Lower leg skin (tissue), 4 donors: ENCODE measurements at regions not wholly inside any gene's neighbourhood (a gene's known extent, or its start where the extent isn't known, plus 50 kb on each side); places are given as distances from the start of the nearest gene placed in this dataset.

Experiments used
- DNase-seq, 2 donors: peaks; one replicate each; pipeline ENCODE4 v3.0.0-alpha.2; 2019; ENCODE audit warnings: low spot score in 2 of 2
- H3K4me3 ChIP-seq: fragments of 200-600 bp; sonication (generic); 2 replicates; pipeline ENCODE4 v1.5.1; 2017; ENCODE audit warnings: mild to moderate bottlenecking, low read depth; ENCODE audit not compliant: poor library complexity, severe bottlenecking
- POLR2A ChIP-seq, 2 donors: fragments of 450-650 bp; IDR thresholded peaks; one replicate each; pipeline ENCODE4 v1.6.1; 2016 to 2017; ENCODE audit warnings: antibody characterized with exemption in 2 of 2, mild to moderate bottlenecking in 1 of 2, moderate library complexity in 1 of 2
- WGBS, 2 donors: methylation state at CpG; one replicate each; pipeline ENCODE4 v1.1.5; 2018; 5-methylcytosine and 5-hydroxymethylcytosine counted together
- intact Hi-C: fragments of 100-400 bp; cut with DNase I; formaldehyde crosslinking; loops from one replicate; pipeline ENCODE4 v1.15.0; 2023; ENCODE audit warnings: low total_unique reads
- TF ChIP-seq, protein P1 (sequence below), 3 donors: fragments of 450-650 bp; IDR thresholded peaks; one replicate each; pipeline ENCODE4 v1.5.1; 2016; ENCODE audit warnings: antibody characterized with exemption in 3 of 3, mild to moderate bottlenecking in 3 of 3, moderate library complexity in 2 of 3

DNA sequence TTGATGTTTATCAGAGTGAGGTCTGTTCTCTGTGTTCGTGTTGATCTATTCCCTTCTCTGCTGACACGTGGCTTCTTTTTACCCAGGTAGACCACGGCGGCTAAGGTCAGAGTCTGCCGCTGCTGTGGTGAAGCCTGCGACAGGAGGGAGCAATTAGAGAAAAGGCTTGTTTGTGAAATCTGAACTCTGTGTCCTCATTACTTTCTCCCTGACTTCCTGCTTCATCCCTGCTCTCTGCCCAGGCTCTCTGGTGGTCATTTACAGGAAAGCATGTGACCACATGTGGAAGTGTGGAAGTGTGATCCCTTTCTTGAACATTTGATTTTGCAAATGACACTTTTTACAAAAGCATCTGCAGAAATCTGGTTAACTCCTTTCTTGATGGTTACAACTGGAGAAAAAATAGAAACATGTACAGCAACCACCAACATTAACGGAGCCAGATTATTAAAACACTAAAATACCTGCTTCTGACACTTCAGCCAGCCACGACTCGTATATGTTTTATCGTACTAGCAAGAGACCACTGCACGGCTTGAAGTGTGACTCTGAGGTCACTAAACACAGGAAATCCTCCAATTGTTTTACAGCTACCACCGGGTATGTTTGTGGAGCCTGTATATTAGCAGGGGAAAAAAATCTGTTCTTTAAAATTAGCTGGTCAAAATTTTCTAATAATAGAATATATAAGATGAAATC is 388.6 kb upstream of the TMPO start:
- WGBS, 2 donors = 33 to 46% methylated on average over 12 of the region's 12 CpGs
- no peak for DNase-seq
- TF ChIP-seq POLR2A (IDR thresholded peaks at IDR 0.05) = no peak
- TF ChIP-seq, protein P1, sequence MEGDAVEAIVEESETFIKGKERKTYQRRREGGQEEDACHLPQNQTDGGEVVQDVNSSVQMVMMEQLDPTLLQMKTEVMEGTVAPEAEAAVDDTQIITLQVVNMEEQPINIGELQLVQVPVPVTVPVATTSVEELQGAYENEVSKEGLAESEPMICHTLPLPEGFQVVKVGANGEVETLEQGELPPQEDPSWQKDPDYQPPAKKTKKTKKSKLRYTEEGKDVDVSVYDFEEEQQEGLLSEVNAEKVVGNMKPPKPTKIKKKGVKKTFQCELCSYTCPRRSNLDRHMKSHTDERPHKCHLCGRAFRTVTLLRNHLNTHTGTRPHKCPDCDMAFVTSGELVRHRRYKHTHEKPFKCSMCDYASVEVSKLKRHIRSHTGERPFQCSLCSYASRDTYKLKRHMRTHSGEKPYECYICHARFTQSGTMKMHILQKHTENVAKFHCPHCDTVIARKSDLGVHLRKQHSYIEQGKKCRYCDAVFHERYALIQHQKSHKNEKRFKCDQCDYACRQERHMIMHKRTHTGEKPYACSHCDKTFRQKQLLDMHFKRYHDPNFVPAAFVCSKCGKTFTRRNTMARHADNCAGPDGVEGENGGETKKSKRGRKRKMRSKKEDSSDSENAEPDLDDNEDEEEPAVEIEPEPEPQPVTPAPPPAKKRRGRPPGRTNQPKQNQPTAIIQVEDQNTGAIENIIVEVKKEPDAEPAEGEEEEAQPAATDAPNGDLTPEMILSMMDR (IDR thresholded peaks at IDR 0.05) = no peak
- no peak overlapping the region for H3K4me3 ChIP-seq
- intact Hi-C loops = no loop called here

DNA sequence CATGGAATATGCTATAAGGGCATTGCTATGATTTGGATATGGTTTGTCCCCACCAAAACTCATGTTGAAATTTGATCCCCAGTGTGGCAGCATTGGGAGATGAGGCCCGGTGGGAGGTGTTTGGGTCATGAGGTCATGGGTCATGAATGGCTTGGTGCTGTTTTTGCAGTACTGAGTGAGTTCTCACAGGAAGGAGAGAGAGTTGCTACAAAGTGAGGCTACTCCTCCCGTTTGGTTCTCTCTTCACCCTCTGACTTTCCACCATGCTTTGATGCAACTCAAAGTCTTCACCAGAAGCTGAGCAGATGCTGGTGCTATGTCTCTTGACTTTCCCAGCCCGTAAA is 388.1 kb upstream of the TMPO start:
- no peak for TF ChIP-seq POLR2A (IDR thresholded peaks at IDR 0.05)
- TF ChIP-seq, protein P1 (IDR thresholded peaks at IDR 0.05) = no peak
- intact Hi-C loops = no loop called here
- 43 to 53% methylated on average over 3 of the region's 3 CpGs for WGBS, 2 donors
- DNase-seq = no peak
- no peak overlapping the region for H3K4me3 ChIP-seq

GRCh38 chr12:98127854-98128253 is 387.5 kb upstream of the TMPO start:
- no peak overlapping the region for H3K4me3 ChIP-seq
- intact Hi-C loops = no loop called here
- no peak for DNase-seq
- TF ChIP-seq, protein P1 (IDR thresholded peaks at IDR 0.05) = no peak
- no peak for TF ChIP-seq POLR2A (IDR thresholded peaks at IDR 0.05)

DNA sequence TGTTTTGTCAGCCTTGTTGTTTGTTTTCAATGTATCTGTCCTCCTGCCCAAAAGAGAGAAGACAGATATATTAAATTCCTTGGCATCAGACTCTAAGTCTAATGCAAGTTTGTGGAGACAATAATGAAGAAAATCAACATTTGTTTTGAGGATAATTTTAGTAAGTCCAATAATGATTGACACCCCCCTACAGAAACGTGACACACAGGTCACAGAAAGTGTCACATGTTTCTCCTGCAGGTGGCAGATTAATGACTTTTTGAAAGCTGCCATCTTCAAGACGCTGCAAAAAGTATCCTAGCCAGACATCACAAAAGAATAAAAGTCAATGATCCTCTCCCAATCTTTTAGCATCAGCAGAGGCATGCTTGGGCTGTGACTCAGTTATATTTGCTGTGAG is 378.8 kb upstream of the TMPO start:
- no peak for DNase-seq
- TF ChIP-seq POLR2A (IDR thresholded peaks at IDR 0.05) = no peak
- TF ChIP-seq, protein P1 (IDR thresholded peaks at IDR 0.05) = no peak
- intact Hi-C loops = no loop called here
- H3K4me3 ChIP-seq = no peak overlapping the region
- WGBS, 2 donors = 25 to 28% methylated on average over 2 of the region's 2 CpGs

DNA sequence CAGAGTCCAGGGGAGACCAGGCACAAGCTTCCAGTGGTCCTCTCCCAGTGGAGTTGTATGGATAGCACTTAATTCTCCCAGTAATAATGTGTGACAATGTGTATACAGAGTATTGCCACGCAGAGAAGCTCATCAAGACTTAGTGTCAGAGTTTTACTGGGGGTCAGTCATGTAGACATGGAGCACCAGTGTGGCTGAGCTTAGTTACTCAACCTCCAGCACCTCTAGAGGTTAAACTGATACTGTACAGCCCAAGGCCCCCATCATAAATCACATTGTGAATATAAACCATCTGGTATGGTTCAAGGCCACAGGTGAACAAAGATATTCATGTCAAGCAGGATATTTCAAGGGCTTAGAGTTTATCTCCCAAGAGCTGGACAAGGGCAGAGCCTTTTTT is 378.1 kb upstream of the TMPO start:
- TF ChIP-seq POLR2A (IDR thresholded peaks at IDR 0.05) = no peak
- TF ChIP-seq, protein P1 (IDR thresholded peaks at IDR 0.05) = no peak
- intact Hi-C loops = no loop called here
- DNase-seq = no peak
- 65 to 85% methylated on average over 1 of the region's 1 CpG for WGBS, 2 donors
- no peak overlapping the region for H3K4me3 ChIP-seq

- intact Hi-C loops = no loop called here
- TF ChIP-seq, protein P1 (IDR thresholded peaks at IDR 0.05) = no peak
- no peak for TF ChIP-seq POLR2A (IDR thresholded peaks at IDR 0.05)
- DNase-seq = no peak
- H3K4me3 ChIP-seq = no peak overlapping the region
Observed at GRCh38 chr12:98144953-98145352, 370.4 kb upstream of the TMPO start.
